ENCODE measurements at regions not wholly inside any gene's neighbourhood (a gene's known extent, or its start where the extent isn't known, plus 50 kb on each side); places are given as distances from the start of the nearest gene placed in this dataset.

- no peaks in the 10 kb centered on the region for H3K9me3 ChIP-seq (ENCODE audit: control insufficient read depth, low read length)
- no peak for TF ChIP-seq CTCF (IDR thresholded peaks at IDR 0.05)
- H3K27me3 ChIP-seq (ENCODE audit: control insufficient read depth, insufficient read depth, low read length), result no peaks in the 10 kb centered on the region
- H2AFZ ChIP-seq, result no peak overlapping the region
- H3K27ac ChIP-seq, result no peak overlapping the region
- no peaks in the 10 kb centered on the region for H3K36me3 ChIP-seq (ENCODE audit: control insufficient read depth, insufficient read depth, low read length)
- H3K9ac ChIP-seq, result no peak overlapping the region
- H3K4me3 ChIP-seq (ENCODE audit: low read depth, low read length), result no peak overlapping the region
- no peaks in the 10 kb centered on the region for H3K4me1 ChIP-seq
- no peaks in the 10 kb centered on the region for H3K79me2 ChIP-seq
- no peak overlapping the region for H3K4me2 ChIP-seq (ENCODE audit: low read length)
Measured at GRCh38 chr16:73636196-73636595, 588.3 kb upstream of the ZFHX3 start.

- H3K4me3 ChIP-seq (ENCODE audit: low read depth, low read length), result no peak overlapping the region
- no peak overlapping the region for H2AFZ ChIP-seq
- no peak overlapping the region for H3K4me2 ChIP-seq (ENCODE audit: low read length)
- no peak overlapping the region for H3K27ac ChIP-seq
- H3K9ac ChIP-seq, result no peak overlapping the region
- TF ChIP-seq CTCF (IDR thresholded peaks at IDR 0.05), result no peak
- H3K79me2 ChIP-seq, result no peaks in the 10 kb centered on the region
- H3K27me3 ChIP-seq (ENCODE audit: control insufficient read depth, insufficient read depth, low read length), result no peaks in the 10 kb centered on the region
- H3K9me3 ChIP-seq (ENCODE audit: control insufficient read depth, low read length), result no peaks in the 10 kb centered on the region
- no peaks in the 10 kb centered on the region for H3K4me1 ChIP-seq
- no peaks in the 10 kb centered on the region for H3K36me3 ChIP-seq (ENCODE audit: control insufficient read depth, insufficient read depth, low read length)
Measured at GRCh38 chr16:73629011-73629410, 581.1 kb upstream of the ZFHX3 start.

- no peaks in the 10 kb centered on the region for H3K79me2 ChIP-seq
- H3K4me1 ChIP-seq, result no peaks in the 10 kb centered on the region
- no peak overlapping the region for H3K4me3 ChIP-seq (ENCODE audit: low read depth, low read length)
- H3K27ac ChIP-seq, result no peak overlapping the region
- H3K9me3 ChIP-seq (ENCODE audit: control insufficient read depth, low read length), result no peaks in the 10 kb centered on the region
- H3K4me2 ChIP-seq (ENCODE audit: low read length), result no peak overlapping the region
- no peak overlapping the region for H2AFZ ChIP-seq
- no peaks in the 10 kb centered on the region for H3K27me3 ChIP-seq (ENCODE audit: control insufficient read depth, insufficient read depth, low read length)
- no peak overlapping the region for H3K9ac ChIP-seq
- H3K36me3 ChIP-seq (ENCODE audit: control insufficient read depth, insufficient read depth, low read length), result no peaks in the 10 kb centered on the region
- no peak for TF ChIP-seq CTCF (IDR thresholded peaks at IDR 0.05)
Measured at GRCh38 chr16:73617738-73618137, 569.8 kb upstream of the ZFHX3 start.

GRCh38 chr16:73616770-73617169, 568.8 kb upstream of the ZFHX3 start:
- H3K9me3 ChIP-seq (ENCODE audit: control insufficient read depth, low read length), result no peaks in the 10 kb centered on the region
- H3K9ac ChIP-seq, result no peak overlapping the region
- no peak overlapping the region for H3K27ac ChIP-seq
- H3K36me3 ChIP-seq (ENCODE audit: control insufficient read depth, insufficient read depth, low read length), result no peaks in the 10 kb centered on the region
- H3K79me2 ChIP-seq, result no peaks in the 10 kb centered on the region
- no peaks in the 10 kb centered on the region for H3K27me3 ChIP-seq (ENCODE audit: control insufficient read depth, insufficient read depth, low read length)
- no peak overlapping the region for H3K4me2 ChIP-seq (ENCODE audit: low read length)
- H3K4me3 ChIP-seq (ENCODE audit: low read depth, low read length), result no peak overlapping the region
- no peak for TF ChIP-seq CTCF (IDR thresholded peaks at IDR 0.05)
- H3K4me1 ChIP-seq, result no peaks in the 10 kb centered on the region
- H2AFZ ChIP-seq, result no peak overlapping the region

GRCh38 chr16:73616166-73616753, 568.3 kb upstream of the ZFHX3 start:
- Histone ChIP-seq H3K4me1 (no peaks in the 10 kb centered on the region), H3K27ac (no peak overlapping the region), H3K79me2 (no peaks in the 10 kb centered on the region), H3K27me3 (ENCODE audit: control insufficient read depth, insufficient read depth, low read length) (no peaks in the 10 kb centered on the region), H3K4me2 (ENCODE audit: low read length) (no peak overlapping the region), H2AFZ (no peak overlapping the region), H3K9ac (no peak overlapping the region), H3K9me3 (ENCODE audit: control insufficient read depth, low read length) (no peaks in the 10 kb centered on the region), H3K4me3 (ENCODE audit: low read depth, low read length) (no peak overlapping the region), H3K36me3 (ENCODE audit: control insufficient read depth, insufficient read depth, low read length) (no peaks in the 10 kb centered on the region)
- TF ChIP-seq CTCF (IDR thresholded peaks at IDR 0.05), result no peak
